Cerebellar nuclear complex (tissue), 1 donor: ENCODE measurements at regions not wholly inside any gene's neighbourhood (a gene's known extent, or its start where the extent isn't known, plus 50 kb on each side); places are given as distances from the start of the nearest gene placed in this dataset.

ENCODE experiments used
- DNase-seq, 2 experiments: peaks; one replicate each; lab custom pipeline; 2025; lab: John Stamatoyannopoulos, UW

- no peak for DNase-seq
Observed at GRCh38 chr10:70966646-70967553, 78.5 kb upstream of the PCBD1 start.

- peak in 1 of 2 experiments; percentile 30 for DNase-seq
Observed at GRCh38 chr10:70967591-70968587, 79.5 kb upstream of the PCBD1 start.

- no peak for DNase-seq
Observed at GRCh38 chr10:70969188-70969587, 80.8 kb upstream of the PCBD1 start.

GRCh38 chr10:70970830-70971229 is 82.5 kb upstream of the PCBD1 start:
- DNase-seq, result no peak

- DNase-seq, result no peak
Observed at GRCh38 chr10:70973275-70973674, 84.9 kb upstream of the PCBD1 start.

GRCh38 chr10:70974351-70974901 is 86.1 kb upstream of the PCBD1 start:
- DNase-seq, result no peak

- DNase-seq, result no peak
Observed at GRCh38 chr10:70974920-70975319, 86.6 kb upstream of the PCBD1 start.

- DNase-seq, result no peak
Observed at GRCh38 chr10:70976063-70976695, 87.8 kb upstream of the PCBD1 start.

- DNase-seq, result no peak
Observed at GRCh38 chr10:70977625-70978024, 89.3 kb upstream of the PCBD1 start.

GRCh38 chr10:70978181-70978580 is 89.8 kb upstream of the PCBD1 start:
- DNase-seq, result no peak

GRCh38 chr10:70978816-70979480 is 90.6 kb upstream of the PCBD1 start:
- no peak for DNase-seq

GRCh38 chr10:70980687-70981086 is 92.3 kb upstream of the PCBD1 start:
- DNase-seq, result no peak

GRCh38 chr10:70981171-70981836 is 92.9 kb upstream of the PCBD1 start:
- DNase-seq, result no peak

- DNase-seq, result no peak
Observed at GRCh38 chr10:70981936-70982335, 93.6 kb upstream of the PCBD1 start.

- no peak for DNase-seq
Observed at GRCh38 chr10:70982443-70982842, 94.1 kb upstream of the PCBD1 start.

- no peak for DNase-seq
Observed at GRCh38 chr10:70984986-70985722, 96.8 kb upstream of the PCBD1 start.

GRCh38 chr10:70985824-70986622 is 97.7 kb upstream of the PCBD1 start:
- peak in 1 of 2 experiments; percentile 14 for DNase-seq

- no peak for DNase-seq
Observed at GRCh38 chr10:70986623-70986950, 98.2 kb upstream of the PCBD1 start.
